ENCODE measurements at regions not wholly inside any gene's neighbourhood (a gene's known extent, or its start where the extent isn't known, plus 50 kb on each side); places are given as distances from the start of the nearest gene placed in this dataset.
"Not testable (repeated sequence)": the region's sequence is repeated elsewhere in the genome, so short reads cannot be mapped to it uniquely, and the experiment has no call there.

- DNase-seq (ENCODE audit: low read depth in 4 of 4, low spot score in 3 of 4) = not testable (repeated sequence)
Measured at GRCh38 chr6:147651-148050, 144.6 kb upstream of the DUSP22 start.

GRCh38 chr6:148051-148984 is 144.0 kb upstream of the DUSP22 start:
- DNase-seq (ENCODE audit: low read depth in 4 of 4, low spot score in 3 of 4) = not testable (repeated sequence)

GRCh38 chr6:150147-150546 is 142.1 kb upstream of the DUSP22 start:
- not testable (repeated sequence) for DNase-seq (ENCODE audit: low read depth in 4 of 4, low spot score in 3 of 4)

- not testable (repeated sequence) for DNase-seq (ENCODE audit: low read depth in 4 of 4, low spot score in 3 of 4)
Measured at GRCh38 chr6:152436-152835, 139.9 kb upstream of the DUSP22 start.

GRCh38 chr6:153026-153425 is 139.3 kb upstream of the DUSP22 start:
- not testable (repeated sequence) for DNase-seq (ENCODE audit: low read depth in 4 of 4, low spot score in 3 of 4)

- DNase-seq (ENCODE audit: low read depth in 4 of 4, low spot score in 3 of 4) = not testable (repeated sequence)
Measured at GRCh38 chr6:153867-154266, 138.4 kb upstream of the DUSP22 start.

GRCh38 chr6:154321-155092 is 137.8 kb upstream of the DUSP22 start:
- not testable (repeated sequence) for DNase-seq (ENCODE audit: low read depth in 4 of 4, low spot score in 3 of 4)

- DNase-seq (ENCODE audit: low read depth in 4 of 4, low spot score in 3 of 4) = no peak
Measured at GRCh38 chr6:156010-156409, 136.3 kb upstream of the DUSP22 start.

- not testable (repeated sequence) for DNase-seq (ENCODE audit: low read depth in 4 of 4, low spot score in 3 of 4)
Measured at GRCh38 chr6:156441-157140, 135.7 kb upstream of the DUSP22 start.

- DNase-seq (ENCODE audit: low read depth in 4 of 4, low spot score in 3 of 4) = not testable (repeated sequence)
Measured at GRCh38 chr6:157176-157575, 135.1 kb upstream of the DUSP22 start.

- DNase-seq (ENCODE audit: low read depth in 4 of 4, low spot score in 3 of 4) = not testable (repeated sequence)
Measured at GRCh38 chr6:161657-162056, 130.6 kb upstream of the DUSP22 start.

GRCh38 chr6:164720-165119 is 127.6 kb upstream of the DUSP22 start:
- no peak for DNase-seq (ENCODE audit: low read depth in 4 of 4, low spot score in 3 of 4)

- DNase-seq (ENCODE audit: low read depth in 4 of 4, low spot score in 3 of 4) = no peak
Measured at GRCh38 chr6:165263-165662, 127.0 kb upstream of the DUSP22 start.

GRCh38 chr6:165906-166305 is 126.4 kb upstream of the DUSP22 start:
- DNase-seq (ENCODE audit: low read depth in 4 of 4, low spot score in 3 of 4) = peak in 1 of 4 donors; percentile 33

- DNase-seq (ENCODE audit: low read depth in 4 of 4, low spot score in 3 of 4) = peak in 2 of 4 donors; percentile 36
Measured at GRCh38 chr6:168865-169455, 123.3 kb upstream of the DUSP22 start.

- no peak for DNase-seq (ENCODE audit: low read depth in 4 of 4, low spot score in 3 of 4)
Measured at GRCh38 chr6:174036-174435, 118.3 kb upstream of the DUSP22 start.

GRCh38 chr6:175680-176079 is 116.6 kb upstream of the DUSP22 start:
- DNase-seq (ENCODE audit: low read depth in 4 of 4, low spot score in 3 of 4) = no peak

GRCh38 chr6:176766-177165 is 115.5 kb upstream of the DUSP22 start:
- no peak for DNase-seq (ENCODE audit: low read depth in 4 of 4, low spot score in 3 of 4)

GRCh38 chr6:178119-178518 is 114.2 kb upstream of the DUSP22 start:
- no peak for DNase-seq (ENCODE audit: low read depth in 4 of 4, low spot score in 3 of 4)

GRCh38 chr6:178929-179328 is 113.4 kb upstream of the DUSP22 start:
- not testable (repeated sequence) for DNase-seq (ENCODE audit: low read depth in 4 of 4, low spot score in 3 of 4)
